HepG2 (cell line): ENCODE measurements at regions not wholly inside any gene's neighbourhood (a gene's known extent, or its start where the extent isn't known, plus 50 kb on each side); places are given as distances from the start of the nearest gene placed in this dataset.
A peak's percentile ranks its signal among the peaks of the same experiment; 100 is the strongest.

Experiments used
- AHDC1 ChIP-seq: sonication (generic); formaldehyde crosslinking; IDR thresholded peaks from 2 replicates; pipeline ENCODE4 v1.5.1; 2020; ENCODE audit warnings: mild to moderate bottlenecking, missing genetic modification reagents, borderline replicate concordance
- CCAR2 ChIP-seq: fragments of 200-400 bp; formaldehyde crosslinking; optimal IDR thresholded peaks from 2 replicates; pipeline ENCODE3; 2018; ENCODE audit warnings: low read depth, mild to moderate bottlenecking, low read length, moderate library complexity
- GLI4 ChIP-seq: sonication (generic); formaldehyde crosslinking; IDR thresholded peaks from 2 replicates; pipeline ENCODE4 v1.5.1; 2020; ENCODE audit warnings: missing genetic modification reagents, mild to moderate bottlenecking, moderate library complexity, borderline replicate concordance
- MIER3 ChIP-seq: IDR thresholded peaks from 2 replicates; pipeline ENCODE4 v1.6.1; 2016; ENCODE audit warnings: missing compliant biosample characterization, borderline replicate concordance
- PATZ1 ChIP-seq: sonication (generic); formaldehyde crosslinking; IDR thresholded peaks from 2 replicates; pipeline ENCODE4 v1.4.0; 2020; ENCODE audit warnings: missing genetic modification reagents
- PHB2 ChIP-seq: fragments of 450-650 bp; IDR thresholded peaks from 2 replicates; pipeline ENCODE4 v1.6.1; 2018; ENCODE audit not compliant: partially characterized antibody
- SSRP1 ChIP-seq: IDR thresholded peaks from 2 replicates; pipeline ENCODE4 v1.6.1; 2016; ENCODE audit warnings: control low read depth
- ZNF841 ChIP-seq: sonication (generic); formaldehyde crosslinking; IDR thresholded peaks from 2 replicates; pipeline ENCODE4 v1.8.1; 2023; ENCODE audit warnings: missing genetic modification reagents, borderline replicate concordance
- ZSCAN22 ChIP-seq: sonication (generic); formaldehyde crosslinking; IDR thresholded peaks from 2 replicates; pipeline ENCODE4 v1.4.0; 2020; ENCODE audit warnings: mild to moderate bottlenecking, missing genetic modification reagents
- TF ChIP-seq, protein P1 (sequence below): IDR thresholded peaks from 2 replicates; pipeline ENCODE4 v1.4.0; 2020; ENCODE audit warnings: mild to moderate bottlenecking, missing genetic modification reagents
- TF ChIP-seq, protein P2 (sequence below): sonication (generic); formaldehyde crosslinking; IDR thresholded peaks from 2 replicates; pipeline ENCODE4 v1.5.0; 2020; ENCODE audit warnings: missing genetic modification reagents, mild to moderate bottlenecking, borderline replicate concordance

DNA sequence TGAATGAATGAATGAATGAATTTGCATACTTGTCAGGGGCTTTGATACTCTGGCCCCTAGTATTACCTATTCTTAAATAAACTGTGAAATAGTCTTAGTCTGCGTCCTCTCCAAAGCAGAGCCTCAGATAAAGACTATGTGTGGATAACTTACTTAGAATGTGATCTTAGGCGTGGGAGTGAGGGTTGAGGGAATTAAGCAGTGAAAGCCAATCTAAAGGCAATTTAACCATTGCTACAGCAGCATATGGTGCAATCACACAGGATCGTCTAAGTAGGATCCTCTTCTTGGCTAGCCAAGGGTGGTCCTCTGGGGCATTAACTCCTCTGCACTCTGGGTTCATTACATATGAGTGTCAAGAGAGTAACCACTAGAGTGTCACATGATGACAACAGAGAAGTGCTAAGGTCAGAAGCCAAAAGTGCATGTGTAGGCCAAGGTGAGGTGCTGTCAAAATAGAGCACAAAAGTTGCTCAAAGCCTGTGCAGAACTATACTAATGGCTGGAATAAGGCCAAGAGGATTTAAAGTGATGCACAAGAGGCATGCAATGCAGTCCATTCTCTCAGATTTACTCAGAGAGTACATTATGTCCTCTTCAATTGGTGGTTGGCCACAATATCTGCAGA, 274.4 kb upstream of the SEMA6A start (continued):
- TF ChIP-seq AHDC1 (CRISPR knock-in tag) = no peak
- TF ChIP-seq PHB2 = no peak
- TF ChIP-seq, protein P1, sequence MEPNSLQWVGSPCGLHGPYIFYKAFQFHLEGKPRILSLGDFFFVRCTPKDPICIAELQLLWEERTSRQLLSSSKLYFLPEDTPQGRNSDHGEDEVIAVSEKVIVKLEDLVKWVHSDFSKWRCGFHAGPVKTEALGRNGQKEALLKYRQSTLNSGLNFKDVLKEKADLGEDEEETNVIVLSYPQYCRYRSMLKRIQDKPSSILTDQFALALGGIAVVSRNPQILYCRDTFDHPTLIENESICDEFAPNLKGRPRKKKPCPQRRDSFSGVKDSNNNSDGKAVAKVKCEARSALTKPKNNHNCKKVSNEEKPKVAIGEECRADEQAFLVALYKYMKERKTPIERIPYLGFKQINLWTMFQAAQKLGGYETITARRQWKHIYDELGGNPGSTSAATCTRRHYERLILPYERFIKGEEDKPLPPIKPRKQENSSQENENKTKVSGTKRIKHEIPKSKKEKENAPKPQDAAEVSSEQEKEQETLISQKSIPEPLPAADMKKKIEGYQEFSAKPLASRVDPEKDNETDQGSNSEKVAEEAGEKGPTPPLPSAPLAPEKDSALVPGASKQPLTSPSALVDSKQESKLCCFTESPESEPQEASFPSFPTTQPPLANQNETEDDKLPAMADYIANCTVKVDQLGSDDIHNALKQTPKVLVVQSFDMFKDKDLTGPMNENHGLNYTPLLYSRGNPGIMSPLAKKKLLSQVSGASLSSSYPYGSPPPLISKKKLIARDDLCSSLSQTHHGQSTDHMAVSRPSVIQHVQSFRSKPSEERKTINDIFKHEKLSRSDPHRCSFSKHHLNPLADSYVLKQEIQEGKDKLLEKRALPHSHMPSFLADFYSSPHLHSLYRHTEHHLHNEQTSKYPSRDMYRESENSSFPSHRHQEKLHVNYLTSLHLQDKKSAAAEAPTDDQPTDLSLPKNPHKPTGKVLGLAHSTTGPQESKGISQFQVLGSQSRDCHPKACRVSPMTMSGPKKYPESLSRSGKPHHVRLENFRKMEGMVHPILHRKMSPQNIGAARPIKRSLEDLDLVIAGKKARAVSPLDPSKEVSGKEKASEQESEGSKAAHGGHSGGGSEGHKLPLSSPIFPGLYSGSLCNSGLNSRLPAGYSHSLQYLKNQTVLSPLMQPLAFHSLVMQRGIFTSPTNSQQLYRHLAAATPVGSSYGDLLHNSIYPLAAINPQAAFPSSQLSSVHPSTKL (CRISPR knock-in tag) = peak; percentile 55
- TF ChIP-seq GLI4 (CRISPR knock-in tag) = no peak
- no peak for TF ChIP-seq PATZ1
- no peak for TF ChIP-seq SSRP1 (CRISPR knock-in tag)
- TF ChIP-seq MIER3 (CRISPR knock-in tag) = 0 out of 2 replicates have a peak, but pooled peaks have one; percentile 52
- TF ChIP-seq, protein P2, sequence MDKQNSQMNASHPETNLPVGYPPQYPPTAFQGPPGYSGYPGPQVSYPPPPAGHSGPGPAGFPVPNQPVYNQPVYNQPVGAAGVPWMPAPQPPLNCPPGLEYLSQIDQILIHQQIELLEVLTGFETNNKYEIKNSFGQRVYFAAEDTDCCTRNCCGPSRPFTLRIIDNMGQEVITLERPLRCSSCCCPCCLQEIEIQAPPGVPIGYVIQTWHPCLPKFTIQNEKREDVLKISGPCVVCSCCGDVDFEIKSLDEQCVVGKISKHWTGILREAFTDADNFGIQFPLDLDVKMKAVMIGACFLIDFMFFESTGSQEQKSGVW = no peak
- TF ChIP-seq ZNF841 (CRISPR knock-in tag) = no peak
- no peak for TF ChIP-seq CCAR2
- TF ChIP-seq ZSCAN22 = no peak
